Pulmonary artery endothelial cell (primary cell): ENCODE measurements at regions not wholly inside any gene's neighbourhood (a gene's known extent, or its start where the extent isn't known, plus 50 kb on each side); places are given as distances from the start of the nearest gene placed in this dataset.

Source experiments
- DNase-seq: peaks from one replicate; pipeline ENCODE4 v3.0.0-alpha.2; 2011; ENCODE audit warnings: low read depth, low spot score

- DNase-seq = no peak
Observed at GRCh38 chr14:99095369-99095768, 176.6 kb downstream of the BCL11B start.

- no peak for DNase-seq
Observed at GRCh38 chr14:99098199-99098598, 173.8 kb downstream of the BCL11B start.

- DNase-seq = no peak
Observed at GRCh38 chr14:99099051-99099787, 172.8 kb downstream of the BCL11B start.

GRCh38 chr14:99100497-99101270 lies 171.3 kb downstream of the BCL11B start:
- DNase-seq = no peak

GRCh38 chr14:99101855-99102461 lies 170.0 kb downstream of the BCL11B start:
- DNase-seq = no peak

DNA sequence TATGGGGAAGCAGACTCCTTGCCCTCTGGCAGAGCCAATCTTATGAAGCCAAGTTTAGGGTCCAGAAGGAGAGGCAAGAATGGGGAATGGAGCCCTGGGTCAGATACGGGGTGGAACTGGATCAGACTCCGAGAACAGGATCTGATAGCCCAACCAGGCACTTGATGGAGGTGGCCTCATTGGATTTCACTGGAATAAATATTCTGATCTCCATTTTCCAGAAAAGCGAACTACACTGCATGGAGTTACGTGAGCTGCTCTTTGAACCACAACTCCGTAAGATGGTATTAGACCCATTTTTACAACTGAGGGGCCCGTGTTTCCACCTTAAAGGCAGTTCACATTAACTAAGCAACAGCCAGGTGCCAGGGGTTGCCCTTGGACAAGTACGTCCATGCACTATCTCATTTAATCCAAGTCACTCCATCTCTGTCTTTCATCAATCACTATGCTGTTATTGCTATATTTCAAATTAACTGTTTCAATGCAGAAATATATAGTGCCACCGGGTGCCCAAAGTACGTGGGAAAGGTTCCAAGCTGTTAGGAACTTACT lies 155.2 kb downstream of the BCL11B start:
- DNase-seq = no peak

GRCh38 chr14:99117671-99118045 lies 154.3 kb downstream of the BCL11B start:
- no peak for DNase-seq

DNA sequence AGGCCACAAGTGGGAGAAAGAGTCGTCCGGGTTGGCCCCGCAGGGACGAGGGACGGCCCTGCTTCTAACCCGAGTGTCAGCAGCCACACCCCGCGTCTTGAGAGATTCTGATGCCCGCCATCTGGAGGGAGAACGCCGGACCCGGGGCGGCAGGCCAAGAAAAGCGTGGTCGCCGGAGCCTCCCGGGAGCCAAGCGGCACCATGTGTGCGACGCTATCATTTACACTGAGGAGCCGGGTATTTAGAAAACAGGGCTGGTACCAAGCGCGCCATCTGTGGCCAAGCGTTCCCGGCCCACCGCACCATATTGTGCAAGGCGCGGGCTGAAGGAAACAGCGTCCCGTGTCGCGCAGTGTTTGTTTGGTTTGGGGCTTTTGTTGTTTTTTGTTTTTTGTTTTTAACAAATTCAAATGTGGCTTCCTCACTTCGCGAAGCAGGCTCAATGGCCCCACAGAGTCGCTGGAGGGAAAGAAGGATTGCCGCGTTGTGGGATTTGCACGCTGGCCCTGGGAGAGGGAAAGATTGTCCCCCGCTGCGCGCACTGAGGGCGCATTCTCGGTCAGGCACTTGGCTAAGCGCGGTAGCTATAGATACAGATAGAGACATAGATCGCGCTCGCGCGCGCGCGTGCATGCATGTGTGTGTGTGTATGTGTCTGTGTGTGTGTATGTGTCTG lies 153.8 kb downstream of the BCL11B start:
- no peak for DNase-seq

GRCh38 chr14:99118946-99119345 lies 153.1 kb downstream of the BCL11B start:
- DNase-seq = no peak
